NT2/D1 (cell line): ENCODE measurements at regions not wholly inside any gene's neighbourhood (a gene's known extent, or its start where the extent isn't known, plus 50 kb on each side); places are given as distances from the start of the nearest gene placed in this dataset.

Experiments used
- DNase-seq: peaks from one replicate; pipeline ENCODE4 v3.0.0-alpha.2; 2011; ENCODE audit warnings: low read depth, low spot score
- H3K27me3 ChIP-seq: 2 replicates; pipeline ENCODE4 v1.6.0; 2011; ENCODE audit warnings: mild to moderate bottlenecking; ENCODE audit not compliant: insufficient read length, insufficient read depth
- H3K36me3 ChIP-seq: 2 replicates; pipeline ENCODE4 v1.6.1; 2011; ENCODE audit warnings: mild to moderate bottlenecking, low read length, mixed read lengths; ENCODE audit not compliant: insufficient read depth, insufficient read length
- H3K4me1 ChIP-seq: 2 replicates; pipeline ENCODE4 v1.5.1; 2011; ENCODE audit not compliant: insufficient read depth, insufficient read length
- H3K4me3 ChIP-seq: 2 replicates; pipeline ENCODE4 v1.5.1; 2011; ENCODE audit warnings: low read depth; ENCODE audit not compliant: insufficient read length
- H3K9ac ChIP-seq: 2 replicates; pipeline ENCODE4 v1.6.0; 2011; ENCODE audit warnings: low read depth; ENCODE audit not compliant: insufficient read length
- H3K9me3 ChIP-seq: 2 replicates; pipeline ENCODE4 v1.5.1; 2011; ENCODE audit warnings: mild to moderate bottlenecking, low read length; ENCODE audit not compliant: insufficient read depth
- SUZ12 ChIP-seq: IDR thresholded peaks from 2 replicates; pipeline ENCODE4 v1.6.1; 2011; ENCODE audit not compliant: insufficient read length, insufficient read depth; ENCODE audit errors: extremely low read depth
- YY1 ChIP-seq: IDR thresholded peaks from 2 replicates; pipeline ENCODE4 v1.6.1; 2011; ENCODE audit not compliant: insufficient read length, insufficient read depth
- ZNF274 ChIP-seq: IDR thresholded peaks from 2 replicates; pipeline ENCODE4 v1.6.1; 2011; ENCODE audit warnings: mild to moderate bottlenecking, low read depth, low read length

DNA sequence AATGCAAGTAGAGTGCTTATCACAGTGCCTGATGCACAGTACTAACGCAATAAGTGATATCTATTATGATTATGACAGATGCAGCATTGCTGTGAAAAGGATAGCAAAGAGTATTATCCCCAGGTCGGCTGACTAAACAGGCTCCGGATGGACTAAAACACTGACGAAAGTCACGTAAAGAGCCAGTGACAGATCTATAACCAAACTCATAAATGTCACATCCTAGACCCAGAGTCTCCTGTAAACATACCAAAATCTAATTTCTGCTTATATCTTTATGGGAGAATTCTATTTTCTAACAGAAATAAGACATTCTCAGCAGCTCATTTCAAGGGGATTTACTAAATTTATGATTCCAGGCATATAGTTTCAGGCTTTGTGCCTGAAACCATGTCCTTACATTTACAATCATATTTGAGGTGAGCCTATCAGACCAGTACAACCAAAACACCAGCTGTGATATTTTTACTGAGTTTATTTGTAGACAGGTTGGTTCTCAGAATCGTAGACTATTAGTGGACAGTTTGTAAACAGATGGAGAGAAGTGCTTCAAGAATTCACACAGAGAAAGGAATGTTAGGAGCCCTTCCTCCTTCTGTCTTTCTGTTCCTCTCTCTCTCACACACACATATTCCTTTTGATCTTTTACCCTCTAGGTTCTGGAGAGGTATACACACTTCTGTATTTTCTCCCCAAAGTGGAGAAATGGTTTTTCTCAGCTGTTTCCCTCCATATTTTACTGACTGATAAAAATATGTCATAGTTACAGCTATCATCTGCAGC lies 52.4 kb upstream of the WDR26 start:
- H3K36me3 ChIP-seq, result no peaks in the 10 kb centered on the region
- H3K27me3 ChIP-seq, result no peaks in the 10 kb centered on the region
- no peak overlapping the region for H3K4me3 ChIP-seq
- no peaks in the 10 kb centered on the region for H3K4me1 ChIP-seq
- no peak for DNase-seq
- H3K9me3 ChIP-seq, result peaks cover 8% of the 10 kb centered on the region; the same call in 1 of the 2 replicates
- no peak overlapping the region for H3K9ac ChIP-seq
- TF ChIP-seq ZNF274, result no peak
- no peak for TF ChIP-seq YY1
- TF ChIP-seq SUZ12, result no peak

DNA sequence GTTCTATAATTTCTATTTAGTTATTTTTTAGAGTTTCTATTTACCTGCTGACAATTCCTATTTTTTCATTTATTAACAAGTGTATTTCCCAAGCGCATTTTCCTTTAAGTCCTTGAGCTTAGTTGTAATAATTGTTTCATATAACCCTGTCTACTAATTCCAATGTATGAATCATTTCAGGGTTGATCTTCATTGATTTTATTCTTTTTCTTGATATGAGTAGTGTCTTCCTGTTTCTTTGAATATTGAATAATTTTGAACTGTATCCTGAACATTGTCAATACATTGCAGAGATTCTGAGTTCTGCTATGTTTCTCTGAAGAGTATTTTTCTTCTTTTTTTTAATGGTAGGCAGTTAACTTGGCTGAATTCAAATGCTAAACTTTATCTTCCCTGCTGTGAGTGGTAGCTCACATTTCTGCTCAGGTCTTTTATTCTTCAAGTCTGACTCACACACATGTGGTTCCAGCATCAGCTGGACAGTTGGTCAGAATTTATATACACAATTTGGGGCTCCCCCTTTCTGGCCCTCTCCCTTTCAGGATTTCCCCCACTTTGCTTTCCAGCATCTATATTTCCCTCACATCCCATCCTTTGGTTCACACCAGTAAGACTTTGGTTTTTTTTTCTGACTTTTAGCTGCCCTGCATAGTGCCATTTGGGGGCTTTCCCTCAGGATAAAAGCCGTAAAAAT lies 54.4 kb upstream of the WDR26 start:
- peak; percentile 63 for DNase-seq
- Histone ChIP-seq H3K4me3 (no peak overlapping the region), H3K9me3 (peaks cover 8% of the 10 kb centered on the region; the same call in 1 of the 2 replicates), H3K9ac (no peak overlapping the region), H3K4me1 (no peaks in the 10 kb centered on the region), H3K36me3 (no peaks in the 10 kb centered on the region), H3K27me3 (no peaks in the 10 kb centered on the region)
- no peak for TF ChIP-seq ZNF274
- TF ChIP-seq YY1, result no peak
- no peak for TF ChIP-seq SUZ12

DNA sequence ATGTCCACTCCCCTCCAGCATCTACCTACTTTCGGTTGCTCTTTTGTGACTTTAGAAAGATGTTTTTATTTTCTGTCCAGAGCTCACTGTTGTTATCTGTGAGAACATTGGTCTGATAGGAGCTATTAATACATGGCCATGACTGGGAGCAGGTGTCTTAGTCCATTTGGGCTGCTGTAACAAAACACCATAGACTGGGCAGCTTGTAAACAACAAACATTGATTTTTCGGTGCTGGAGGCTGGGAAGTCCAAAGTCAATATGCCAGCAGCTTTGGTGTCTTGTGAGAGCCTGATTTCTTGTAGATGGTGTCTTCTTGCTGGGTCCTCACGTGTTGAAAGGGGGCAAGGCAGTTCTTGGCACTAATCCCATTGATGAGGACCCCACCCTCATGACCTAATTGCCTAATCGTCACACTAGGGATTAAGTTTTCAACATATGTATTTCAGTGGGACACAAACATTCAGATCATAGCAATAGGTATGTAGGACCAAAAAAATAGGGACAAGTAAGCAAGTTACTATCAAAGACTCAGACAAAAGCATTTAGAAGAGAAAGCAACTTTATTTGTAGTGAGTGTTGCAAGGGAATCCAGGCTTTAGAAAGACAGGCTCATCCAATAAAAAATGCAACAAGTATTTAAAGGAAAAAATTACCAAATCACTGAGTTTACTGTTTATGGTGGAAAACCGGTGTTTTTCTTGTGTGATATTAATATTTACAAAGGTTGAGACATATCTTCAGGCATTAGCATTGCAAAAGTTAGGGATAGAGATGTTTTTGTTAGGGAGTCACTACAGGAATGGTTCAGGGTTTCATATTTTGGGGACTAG lies 55.2 kb upstream of the WDR26 start:
- Histone ChIP-seq H3K27me3 (no peaks in the 10 kb centered on the region), H3K9ac (no peak overlapping the region), H3K4me1 (no peaks in the 10 kb centered on the region), H3K4me3 (no peak overlapping the region), H3K9me3 (peaks cover 8% of the 10 kb centered on the region; the same call in 1 of the 2 replicates), H3K36me3 (no peaks in the 10 kb centered on the region)
- TF ChIP-seq ZNF274, result no peak
- no peak for TF ChIP-seq SUZ12
- TF ChIP-seq YY1, result no peak
- no peak for DNase-seq

DNA sequence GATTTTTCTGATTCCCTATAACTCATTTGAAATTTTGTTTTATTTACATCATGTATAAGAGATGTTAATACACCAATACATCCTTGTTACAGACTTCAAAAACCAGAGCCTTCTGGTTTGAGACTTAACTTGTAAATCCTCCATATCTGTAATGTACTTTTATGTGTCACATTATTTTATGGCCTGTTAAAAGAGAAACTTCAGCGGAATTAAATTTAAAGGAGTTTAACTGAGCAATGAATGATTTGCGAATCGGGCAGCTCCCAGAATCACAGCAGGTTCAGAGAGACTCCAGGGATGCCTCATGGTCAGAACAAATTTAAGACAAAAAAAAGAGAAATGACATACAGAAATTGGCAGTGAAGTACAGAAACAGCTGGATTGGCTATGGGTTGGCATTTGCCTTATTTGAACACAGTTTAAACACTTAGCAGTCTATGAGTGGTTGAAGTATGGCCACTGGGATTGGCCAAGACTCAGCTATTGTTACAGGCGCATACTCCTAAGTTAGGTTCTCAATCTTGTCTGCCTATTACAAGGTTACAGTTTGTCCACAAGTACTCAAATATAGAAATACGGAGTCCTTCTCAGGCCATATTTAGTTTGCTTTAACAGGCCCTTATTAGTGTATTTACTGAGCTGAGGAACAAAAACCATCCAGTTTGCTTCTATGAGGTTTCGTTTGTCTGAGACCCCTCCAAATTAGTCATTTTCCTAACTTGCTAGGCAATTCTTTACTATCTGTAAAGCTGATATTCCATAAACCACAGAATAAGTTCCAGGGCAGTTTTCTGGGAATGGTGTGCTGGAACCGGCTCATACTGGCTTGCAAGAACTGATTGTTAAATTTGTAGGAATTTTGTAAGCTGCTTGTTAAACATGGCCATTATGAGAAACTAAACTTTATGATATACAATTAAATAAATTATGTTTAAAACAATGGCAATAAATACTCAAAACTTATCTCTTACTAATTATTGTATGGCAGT lies 56.2 kb upstream of the WDR26 start:
- no peaks in the 10 kb centered on the region for H3K36me3 ChIP-seq
- peaks cover 8% of the 10 kb centered on the region; the same call in 1 of the 2 replicates for H3K9me3 ChIP-seq
- TF ChIP-seq SUZ12, result no peak
- no peak for TF ChIP-seq ZNF274
- no peak for TF ChIP-seq YY1
- no peak overlapping the region for H3K4me3 ChIP-seq
- no peak overlapping the region for H3K9ac ChIP-seq
- H3K27me3 ChIP-seq, result no peaks in the 10 kb centered on the region
- H3K4me1 ChIP-seq, result no peaks in the 10 kb centered on the region
- no peak for DNase-seq

DNA sequence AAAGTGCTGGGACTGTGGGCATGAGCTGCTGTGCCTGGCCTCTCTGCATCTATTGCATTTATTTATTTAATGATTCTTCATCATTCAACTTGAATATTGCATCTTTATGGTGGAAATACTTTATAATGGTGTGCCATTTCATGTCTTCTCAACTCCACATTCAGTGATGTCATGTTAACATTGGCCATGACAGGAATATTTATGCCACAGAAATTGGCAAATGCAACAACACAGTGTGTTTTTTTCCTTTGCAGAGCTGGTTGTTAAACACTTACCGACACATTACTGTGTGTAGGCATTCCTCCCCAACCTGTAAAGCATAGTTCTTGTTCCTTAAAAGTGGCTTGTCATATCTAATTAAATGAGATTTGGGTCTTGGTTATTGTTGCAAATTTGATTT lies 57.4 kb upstream of the WDR26 start:
- H3K9me3 ChIP-seq, result peaks cover 17% of the 10 kb centered on the region
- no peak for TF ChIP-seq ZNF274
- no peak overlapping the region for H3K9ac ChIP-seq
- H3K4me3 ChIP-seq, result no peak overlapping the region
- no peak for DNase-seq
- no peaks in the 10 kb centered on the region for H3K4me1 ChIP-seq
- H3K36me3 ChIP-seq, result no peaks in the 10 kb centered on the region
- H3K27me3 ChIP-seq, result no peaks in the 10 kb centered on the region

DNA sequence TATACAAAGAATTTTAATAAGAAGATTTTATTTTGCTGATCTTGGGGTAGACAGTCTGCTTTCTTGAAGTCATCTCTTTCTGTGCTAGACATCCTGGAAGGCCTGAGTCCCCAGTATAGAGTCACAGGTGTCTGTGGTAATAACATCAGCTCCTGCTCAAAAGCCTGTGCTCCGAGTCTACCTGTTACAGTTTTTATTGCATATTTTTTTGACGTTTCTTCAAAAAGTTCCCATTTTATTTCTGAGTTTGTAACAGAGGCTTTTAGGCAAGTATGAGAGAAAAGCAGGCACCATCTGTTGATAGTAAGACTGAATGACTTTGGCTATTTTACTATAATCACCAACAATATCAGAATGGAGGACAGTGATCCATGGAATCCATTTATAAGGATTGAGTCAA lies 58.0 kb upstream of the WDR26 start:
- peaks cover 18% of the 10 kb centered on the region for H3K9me3 ChIP-seq
- no peak overlapping the region for H3K9ac ChIP-seq
- peaks cover 3% of the 10 kb centered on the region for H3K4me1 ChIP-seq
- no peaks in the 10 kb centered on the region for H3K27me3 ChIP-seq
- TF ChIP-seq ZNF274 (no peak), YY1 (no peak), SUZ12 (no peak)
- H3K36me3 ChIP-seq, result no peaks in the 10 kb centered on the region
- no peak overlapping the region for H3K4me3 ChIP-seq
- DNase-seq, result no peak
